PFSK-1 (cell line): ENCODE measurements at regions not wholly inside any gene's neighbourhood (a gene's known extent, or its start where the extent isn't known, plus 50 kb on each side); places are given as distances from the start of the nearest gene placed in this dataset.

ENCODE experiments used
- FOXP2 ChIP-seq: optimal IDR thresholded peaks from 2 replicates; pipeline ENCODE3; 2011; ENCODE audit warnings: borderline replicate concordance, control low read depth, inconsistent platforms; ENCODE audit not compliant: insufficient read depth; ENCODE audit errors: extremely low read length, extremely low read depth
- POLR2AphosphoS5 ChIP-seq: IDR thresholded peaks from 2 replicates; pipeline ENCODE4 v1.6.1; 2012; ENCODE audit warnings: low read depth, mild to moderate bottlenecking, control low read depth, low read length, moderate library complexity
- REST ChIP-seq, 2 experiments: IDR thresholded peaks; 2 replicates each; pipeline versions ENCODE4 v1.6.1 to v1.8.0; 2011 to 2012; ENCODE audit warnings: low read depth in 2 of 2, low read length in 2 of 2, control low read depth in 1 of 2, inconsistent platforms in 1 of 2, mild to moderate bottlenecking in 1 of 2, moderate library complexity in 1 of 2; ENCODE audit not compliant: insufficient read depth in 1 of 2
- SIN3A ChIP-seq: IDR thresholded peaks from 2 replicates; pipeline ENCODE4 v1.6.1; 2012; ENCODE audit warnings: mild to moderate bottlenecking, low read length, moderate library complexity, borderline replicate concordance; ENCODE audit not compliant: insufficient read depth
- TAF1 ChIP-seq: IDR thresholded peaks from 2 replicates; pipeline ENCODE4 v1.6.1; 2012; ENCODE audit warnings: low read length, control low read depth, borderline replicate concordance; ENCODE audit not compliant: insufficient read depth

GRCh38 chr3:30140356-30141075 is 465.9 kb upstream of the TGFBR2 start:
- no peak for TF ChIP-seq SIN3A
- no peak for TF ChIP-seq REST (IDR thresholded peaks at IDR 0.05; ENCODE audit: insufficient read depth in 1 of 2, low read depth in 2 of 2, low read length in 2 of 2)
- no peak for TF ChIP-seq TAF1
- no peak for TF ChIP-seq POLR2AphosphoS5
- TF ChIP-seq FOXP2, result no peak

- TF ChIP-seq FOXP2, result no peak
- no peak for TF ChIP-seq POLR2AphosphoS5
- TF ChIP-seq TAF1, result no peak
- TF ChIP-seq SIN3A, result no peak
Measured at GRCh38 chr3:30141178-30141581, 465.2 kb upstream of the TGFBR2 start.

- TF ChIP-seq TAF1 (no peak), POLR2AphosphoS5 (no peak), SIN3A (no peak), FOXP2 (no peak), REST (IDR thresholded peaks at IDR 0.05; ENCODE audit: insufficient read depth in 1 of 2, low read depth in 2 of 2, low read length in 2 of 2) (no peak)
Measured at GRCh38 chr3:30141927-30142326, 464.5 kb upstream of the TGFBR2 start.

DNA sequence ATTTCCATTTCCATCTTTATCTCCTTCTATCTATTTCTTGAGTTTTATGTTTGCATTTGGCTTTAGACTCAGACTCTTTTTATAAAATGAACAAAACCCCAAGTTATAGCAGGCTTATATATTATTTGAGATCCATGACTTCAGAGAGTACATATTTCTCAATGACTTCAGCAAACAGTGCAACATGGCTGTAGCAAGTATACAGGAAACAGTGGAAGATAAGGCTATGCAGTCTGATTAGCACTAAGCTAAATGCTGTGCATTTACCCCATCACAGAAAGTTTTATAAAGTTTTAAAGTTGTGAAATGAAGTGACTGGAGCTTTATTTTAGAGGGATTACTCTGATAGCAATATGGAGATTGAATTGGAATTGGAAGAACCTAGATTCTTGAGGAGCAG is 463.5 kb upstream of the TGFBR2 start:
- TF ChIP-seq REST (IDR thresholded peaks at IDR 0.05; ENCODE audit: insufficient read depth in 1 of 2, low read depth in 2 of 2, low read length in 2 of 2) (no peak), POLR2AphosphoS5 (no peak)

DNA sequence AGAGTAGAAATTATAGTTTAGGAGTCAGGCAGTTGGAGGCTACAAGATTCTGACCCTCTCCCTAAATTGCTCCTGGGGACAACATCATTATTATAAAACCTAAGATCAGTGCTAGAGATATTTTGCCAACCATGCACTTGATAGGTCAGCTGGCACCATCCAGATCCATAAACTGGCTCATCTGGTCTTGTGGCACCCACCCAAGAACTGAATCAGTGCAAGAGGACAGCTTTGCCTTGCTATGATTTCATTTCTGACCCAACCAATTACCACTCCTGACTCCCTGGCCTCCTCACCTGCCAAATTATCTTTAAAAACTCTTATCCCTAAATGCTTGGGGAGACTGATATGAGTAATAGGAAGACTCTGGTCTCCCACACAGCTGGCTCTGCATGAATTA is 461.1 kb upstream of the TGFBR2 start:
- TF ChIP-seq SIN3A, result no peak
- TF ChIP-seq TAF1, result no peak
- no peak for TF ChIP-seq FOXP2
- no peak for TF ChIP-seq POLR2AphosphoS5
- TF ChIP-seq REST (IDR thresholded peaks at IDR 0.05; ENCODE audit: insufficient read depth in 1 of 2, low read depth in 2 of 2, low read length in 2 of 2), result no peak
